Mammary epithelial cell (primary cell): ENCODE measurements at regions not wholly inside any gene's neighbourhood (a gene's known extent, or its start where the extent isn't known, plus 50 kb on each side); places are given as distances from the start of the nearest gene placed in this dataset.

Experiments used
- EZH2 ChIP-seq: IDR thresholded peaks from 2 replicates; pipeline ENCODE4 v1.6.1; 2012; ENCODE audit warnings: low read length, inconsistent platforms, borderline replicate concordance
- TF ChIP-seq, protein P1 (sequence below), 2 donors: IDR thresholded peaks in 1 of 2; conservative IDR thresholded peaks in 1 of 2; 2 replicates each; pipeline ENCODE4 v1.5.1; 2011 to 2012; ENCODE audit warnings: inconsistent platforms in 2 of 2, low read length in 2 of 2, mild to moderate bottlenecking in 2 of 2, control low read depth in 1 of 2, low read depth in 1 of 2; ENCODE audit not compliant: insufficient read depth in 1 of 2; ENCODE audit errors: extremely low read depth in 1 of 2

DNA sequence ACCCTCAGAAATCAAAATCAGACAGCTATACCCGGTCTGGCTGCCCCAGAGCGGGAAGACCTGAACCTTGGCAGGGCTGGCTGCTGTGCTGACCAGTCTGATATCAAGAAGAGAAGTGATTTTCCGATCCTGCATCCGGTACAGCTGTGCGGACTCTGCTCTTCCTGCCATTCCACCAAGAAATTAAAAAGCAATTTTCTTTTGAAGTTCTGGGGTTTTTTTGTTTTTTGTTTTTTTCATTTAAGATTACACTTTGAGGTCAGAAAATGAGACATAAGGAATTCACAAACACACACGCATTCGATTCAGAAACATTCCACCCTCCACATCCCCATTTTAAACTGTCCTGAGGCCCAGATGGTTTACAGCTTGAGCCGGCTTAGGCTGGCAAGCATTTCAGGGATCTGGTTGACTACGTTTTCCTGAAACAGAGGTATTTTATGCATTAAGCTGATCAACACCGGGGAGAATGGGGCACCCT, 156.5 kb downstream of the COL6A3 start:
- TF ChIP-seq, protein P1, sequence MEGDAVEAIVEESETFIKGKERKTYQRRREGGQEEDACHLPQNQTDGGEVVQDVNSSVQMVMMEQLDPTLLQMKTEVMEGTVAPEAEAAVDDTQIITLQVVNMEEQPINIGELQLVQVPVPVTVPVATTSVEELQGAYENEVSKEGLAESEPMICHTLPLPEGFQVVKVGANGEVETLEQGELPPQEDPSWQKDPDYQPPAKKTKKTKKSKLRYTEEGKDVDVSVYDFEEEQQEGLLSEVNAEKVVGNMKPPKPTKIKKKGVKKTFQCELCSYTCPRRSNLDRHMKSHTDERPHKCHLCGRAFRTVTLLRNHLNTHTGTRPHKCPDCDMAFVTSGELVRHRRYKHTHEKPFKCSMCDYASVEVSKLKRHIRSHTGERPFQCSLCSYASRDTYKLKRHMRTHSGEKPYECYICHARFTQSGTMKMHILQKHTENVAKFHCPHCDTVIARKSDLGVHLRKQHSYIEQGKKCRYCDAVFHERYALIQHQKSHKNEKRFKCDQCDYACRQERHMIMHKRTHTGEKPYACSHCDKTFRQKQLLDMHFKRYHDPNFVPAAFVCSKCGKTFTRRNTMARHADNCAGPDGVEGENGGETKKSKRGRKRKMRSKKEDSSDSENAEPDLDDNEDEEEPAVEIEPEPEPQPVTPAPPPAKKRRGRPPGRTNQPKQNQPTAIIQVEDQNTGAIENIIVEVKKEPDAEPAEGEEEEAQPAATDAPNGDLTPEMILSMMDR (conservative IDR thresholded peaks at IDR 0.05 in 1 of 2, IDR thresholded peaks at IDR 0.05 in 1 of 2; ENCODE audit: extremely low read depth in 1 of 2, insufficient read depth in 1 of 2, low read depth in 1 of 2, low read length in 2 of 2), result no peak
- no peak for TF ChIP-seq EZH2
